Panc1 (cell line): ENCODE measurements at regions not wholly inside any gene's neighbourhood (a gene's known extent, or its start where the extent isn't known, plus 50 kb on each side); places are given as distances from the start of the nearest gene placed in this dataset.

Source experiments
- ATAC-seq: fragments of 200-7000 bp; cut with Tn5 transposase; 2 replicates; pipeline ENCODE4 v1.9.1; 2020; ENCODE audit warnings: mild to moderate bottlenecking, moderate library complexity
- BruUV-seq: library from RNA; stranded (reverse); fragments of 400-500 nt; replicated peaks from 2 replicates; lab custom pipeline; 2021; lab: Mats Ljungman, UMichigan
- CTCF ChIA-PET: fragments of 300-600 bp; sonication (Branson Sonifier 250); formaldehyde crosslinking; loops from one replicate; lab custom pipeline; 2022; ENCODE audit warnings: antibody characterized with exemption; lab: Charles Lee
- POLR2A ChIA-PET: fragments of 300-600 bp; sonication (Branson Sonifier 250); formaldehyde crosslinking; loops from one replicate; lab custom pipeline; 2022; ENCODE audit warnings: antibody characterized with exemption; lab: Charles Lee
- DNase-seq: peaks from one replicate; pipeline ENCODE4 v3.0.0-alpha.2; 2010; ENCODE audit warnings: low read depth, low spot score
- H3K27ac ChIP-seq: 2 replicates; pipeline ENCODE4 v1.5.1; 2011; ENCODE audit warnings: mild to moderate bottlenecking, low read length, inconsistent platforms
- H3K27me3 ChIP-seq: fragments of 200-500 bp; sonication (Bioruptor generic); 2 replicates; pipeline ENCODE4 v1.6.0; 2014; ENCODE audit warnings: low read length, inconsistent platforms; ENCODE audit not compliant: control insufficient read depth, insufficient read depth
- H3K36me3 ChIP-seq: fragments of 200-500 bp; sonication (Bioruptor generic); 2 replicates; pipeline ENCODE4 v1.5.1; 2014; ENCODE audit warnings: inconsistent platforms, mild to moderate bottlenecking, low read length, moderate library complexity; ENCODE audit not compliant: control insufficient read depth, insufficient read depth
- H3K4me1 ChIP-seq: 2 replicates; pipeline ENCODE4 v1.5.1; 2011; ENCODE audit warnings: inconsistent platforms, mild to moderate bottlenecking, low read length, moderate library complexity; ENCODE audit not compliant: control insufficient read depth, insufficient read depth
- H3K4me3 ChIP-seq, 2 experiments: 2 replicates each; pipeline ENCODE4 v1.5.1; 2011 to 2012; ENCODE audit warnings: low read depth in 2 of 2, low read length in 2 of 2, mild to moderate bottlenecking in 2 of 2, inconsistent platforms in 1 of 2, moderate library complexity in 1 of 2
- H3K9me3 ChIP-seq: fragments of 200-500 bp; sonication (Bioruptor generic); 2 replicates; pipeline ENCODE4 v1.5.1; 2014; ENCODE audit warnings: low read depth, mild to moderate bottlenecking, inconsistent platforms, low read length, moderate library complexity; ENCODE audit not compliant: control insufficient read depth, insufficient read depth
- CTCF ChIP-seq: fragments of 450-650 bp; IDR thresholded peaks from 2 replicates; pipeline ENCODE4 v1.5.1; 2017; ENCODE audit warnings: mild to moderate bottlenecking
- POLR2AphosphoS5 ChIP-seq: IDR thresholded peaks from 2 replicates; pipeline ENCODE4 v1.6.1; 2012; ENCODE audit warnings: mild to moderate bottlenecking, low read depth, low read length, moderate library complexity
- SIN3A ChIP-seq: IDR thresholded peaks from 2 replicates; pipeline ENCODE4 v1.6.1; 2012; ENCODE audit warnings: low read depth, mild to moderate bottlenecking, low read length, moderate library complexity, borderline replicate concordance; ENCODE audit not compliant: insufficient read depth
- TCF7L2 ChIP-seq: IDR thresholded peaks from 2 replicates; pipeline ENCODE4 v1.6.1; 2011; ENCODE audit warnings: mild to moderate bottlenecking, low read depth, low read length, inconsistent platforms
- in situ Hi-C: cut with HindIII; loops from 2 replicates; pipeline ENCODE4 v1.10.0; 2016; ENCODE audit warnings: low sequenced_read_pairs, low pct_unique_long_range_greater_than_20kb
- intact Hi-C: fragments of 100-400 bp; cut with micrococcal nuclease; formaldehyde crosslinking; loops from one replicate; pipeline ENCODE4 v1.10.0; 2022; ENCODE audit not compliant: unreplicated experiment
- TF ChIP-seq, protein P1 (sequence below), 2 experiments: IDR thresholded peaks; 2 replicates each; pipeline ENCODE4 v1.6.1; 2011 to 2012; ENCODE audit warnings: low read depth in 2 of 2, control low read depth in 1 of 2, low read length in 1 of 2, mild to moderate bottlenecking in 1 of 2, moderate library complexity in 1 of 2; ENCODE audit not compliant: insufficient read depth in 1 of 2

GRCh38 chr3:156763386-156763785 lies 62.8 kb upstream of the LEKR1 start:
- no peaks in the 10 kb centered on the region for H3K9me3 ChIP-seq
- intact Hi-C loops (no loop called here), in situ Hi-C loops (no loop called here)
- no peaks in the 10 kb centered on the region for H3K27me3 ChIP-seq
- no TSS peak for BruUV-seq
- POLR2A ChIA-PET, result no interaction called here
- DNase-seq, result no peak
- ATAC-seq, result no peak
- CTCF ChIA-PET, result no interaction called here
- H3K36me3 ChIP-seq, result no peaks in the 10 kb centered on the region
- no peak overlapping the region for H3K4me3 ChIP-seq
- H3K4me1 ChIP-seq, result no peaks in the 10 kb centered on the region
- H3K27ac ChIP-seq, result no peak overlapping the region
- TF ChIP-seq CTCF, result no peak

DNA sequence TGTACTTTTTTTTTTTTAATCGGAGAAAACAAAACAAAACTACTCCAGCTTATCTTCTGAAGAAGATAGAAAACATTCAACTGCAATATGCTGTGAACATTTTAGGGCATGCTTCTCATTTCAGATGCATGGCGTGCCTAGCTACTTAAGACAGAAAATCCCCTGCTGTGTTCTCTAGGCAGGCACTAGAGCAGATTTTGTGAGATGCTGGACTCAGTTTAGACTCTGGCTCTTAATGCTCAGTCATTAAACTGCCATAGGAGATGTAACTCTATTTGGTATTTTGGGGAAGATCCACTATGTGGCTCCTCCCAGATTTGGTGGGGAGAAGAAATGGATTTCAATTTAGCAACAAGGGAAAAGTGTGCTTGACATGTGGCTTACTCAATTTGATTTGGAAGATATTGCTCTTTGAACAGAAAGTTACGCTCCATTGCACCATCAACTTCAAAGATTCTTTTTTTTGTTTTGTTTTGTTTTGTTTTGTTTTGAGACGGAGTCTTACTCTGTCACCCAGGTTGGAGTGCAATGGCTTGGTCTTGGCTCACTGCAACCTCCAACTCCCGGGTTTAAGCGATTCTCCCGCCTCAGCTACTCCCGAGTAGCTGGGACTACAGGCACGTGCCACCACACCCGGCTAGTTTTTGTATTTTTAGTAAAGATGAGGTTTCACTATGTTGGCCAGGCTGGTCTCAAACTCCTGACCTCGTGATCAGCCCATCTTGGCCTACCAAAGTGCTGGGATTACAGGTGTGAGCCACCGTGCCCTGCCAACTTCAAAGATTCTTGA lies 62.0 kb upstream of the LEKR1 start:
- H3K27ac ChIP-seq, result no peak overlapping the region
- no peak overlapping the region for H3K4me3 ChIP-seq
- in situ Hi-C loops (no loop called here), intact Hi-C loops (no loop called here)
- no peaks in the 10 kb centered on the region for H3K9me3 ChIP-seq
- H3K27me3 ChIP-seq, result no peaks in the 10 kb centered on the region
- no peaks in the 10 kb centered on the region for H3K4me1 ChIP-seq
- ChIA-PET POLR2A (no interaction called here), CTCF (no interaction called here)
- BruUV-seq, result no TSS peak
- TF ChIP-seq POLR2AphosphoS5 (no peak), CTCF (no peak), TCF7L2 (no peak), SIN3A (no peak)
- TF ChIP-seq, protein P1, sequence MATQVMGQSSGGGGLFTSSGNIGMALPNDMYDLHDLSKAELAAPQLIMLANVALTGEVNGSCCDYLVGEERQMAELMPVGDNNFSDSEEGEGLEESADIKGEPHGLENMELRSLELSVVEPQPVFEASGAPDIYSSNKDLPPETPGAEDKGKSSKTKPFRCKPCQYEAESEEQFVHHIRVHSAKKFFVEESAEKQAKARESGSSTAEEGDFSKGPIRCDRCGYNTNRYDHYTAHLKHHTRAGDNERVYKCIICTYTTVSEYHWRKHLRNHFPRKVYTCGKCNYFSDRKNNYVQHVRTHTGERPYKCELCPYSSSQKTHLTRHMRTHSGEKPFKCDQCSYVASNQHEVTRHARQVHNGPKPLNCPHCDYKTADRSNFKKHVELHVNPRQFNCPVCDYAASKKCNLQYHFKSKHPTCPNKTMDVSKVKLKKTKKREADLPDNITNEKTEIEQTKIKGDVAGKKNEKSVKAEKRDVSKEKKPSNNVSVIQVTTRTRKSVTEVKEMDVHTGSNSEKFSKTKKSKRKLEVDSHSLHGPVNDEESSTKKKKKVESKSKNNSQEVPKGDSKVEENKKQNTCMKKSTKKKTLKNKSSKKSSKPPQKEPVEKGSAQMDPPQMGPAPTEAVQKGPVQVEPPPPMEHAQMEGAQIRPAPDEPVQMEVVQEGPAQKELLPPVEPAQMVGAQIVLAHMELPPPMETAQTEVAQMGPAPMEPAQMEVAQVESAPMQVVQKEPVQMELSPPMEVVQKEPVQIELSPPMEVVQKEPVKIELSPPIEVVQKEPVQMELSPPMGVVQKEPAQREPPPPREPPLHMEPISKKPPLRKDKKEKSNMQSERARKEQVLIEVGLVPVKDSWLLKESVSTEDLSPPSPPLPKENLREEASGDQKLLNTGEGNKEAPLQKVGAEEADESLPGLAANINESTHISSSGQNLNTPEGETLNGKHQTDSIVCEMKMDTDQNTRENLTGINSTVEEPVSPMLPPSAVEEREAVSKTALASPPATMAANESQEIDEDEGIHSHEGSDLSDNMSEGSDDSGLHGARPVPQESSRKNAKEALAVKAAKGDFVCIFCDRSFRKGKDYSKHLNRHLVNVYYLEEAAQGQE (IDR thresholded peaks at IDR 0.05; ENCODE audit: insufficient read depth in 1 of 2, low read depth in 2 of 2, low read length in 1 of 2), result no peak
- DNase-seq (no peak), ATAC-seq (no peak)
- H3K36me3 ChIP-seq, result no peaks in the 10 kb centered on the region
